WTC11 (cell line): ENCODE measurements at regions not wholly inside any gene's neighbourhood (a gene's known extent, or its start where the extent isn't known, plus 50 kb on each side); places are given as distances from the start of the nearest gene placed in this dataset.

Experiments used
- ATAC-seq: fragments of 200-7000 bp; cut with Tn5 transposase; 2 replicates; pipeline ENCODE4 v1.10.0; 2021; ENCODE audit warnings: mild to moderate bottlenecking, moderate library complexity
- CTCF ChIA-PET: fragments of 300-600 bp; sonication (Branson Sonifier 250); formaldehyde crosslinking; loops from one replicate; lab custom pipeline; 2021; ENCODE audit warnings: antibody characterized with exemption; lab: Charles Lee
- POLR2A ChIA-PET: fragments of 350-600 bp; sonication (Branson Sonifier 250); formaldehyde crosslinking; loops from one replicate; lab custom pipeline; 2021; ENCODE audit warnings: antibody characterized with exemption; lab: Charles Lee
- DNase-seq: peaks from one replicate; pipeline ENCODE4 v3.0.0; 2021; ENCODE audit warnings: low spot score
- H3K27ac Mint-ChIP-seq: 2 replicates; pipeline ENCODE4 v1.8.0; 2021; ENCODE audit warnings: mixed read lengths
- H3K27me3 Mint-ChIP-seq: 2 replicates; pipeline ENCODE4 v1.8.0; 2021; ENCODE audit warnings: low read depth, mild to moderate bottlenecking, moderate library complexity, mixed read lengths
- H3K36me3 Mint-ChIP-seq: 2 replicates; pipeline ENCODE4 v1.8.0; 2021; ENCODE audit warnings: mixed read lengths
- H3K4me1 Mint-ChIP-seq: 2 replicates; pipeline ENCODE4 v1.8.0; 2022; ENCODE audit warnings: mixed read lengths
- H3K4me3 Mint-ChIP-seq: 2 replicates; pipeline ENCODE4 v1.8.0; 2021; ENCODE audit warnings: mild to moderate bottlenecking, moderate library complexity, mixed read lengths
- H3K9me3 Mint-ChIP-seq: 2 replicates; pipeline ENCODE4 v1.8.0; 2021; ENCODE audit warnings: mixed read lengths
- CREB1 ChIP-seq: sonication (generic); formaldehyde crosslinking; IDR thresholded peaks from 2 replicates; pipeline ENCODE4 v1.8.0; 2023; ENCODE audit warnings: mild to moderate bottlenecking, missing genetic modification reagents
- EMX1 ChIP-seq: fragments of 250-450 bp; sonication (Bioruptor Pico); IDR thresholded peaks from 2 replicates; pipeline ENCODE4 v1.8.0; 2021; ENCODE audit warnings: mild to moderate bottlenecking
- ESRRA ChIP-seq: sonication (generic); formaldehyde crosslinking; IDR thresholded peaks from 2 replicates; pipeline ENCODE4 v1.8.1; 2022; ENCODE audit warnings: mild to moderate bottlenecking, missing genetic modification reagents, borderline replicate concordance
- GTF2I ChIP-seq: fragments of 250-450 bp; sonication (Bioruptor Pico); conservative IDR thresholded peaks from 2 replicates; pipeline ENCODE4 v1.4.0; 2021; ENCODE audit warnings: mild to moderate bottlenecking
- KAT7 ChIP-seq: sonication (generic); formaldehyde crosslinking; IDR thresholded peaks from 2 replicates; pipeline ENCODE4 v1.8.1; 2023; ENCODE audit warnings: missing genetic modification reagents, mild to moderate bottlenecking, borderline replicate concordance
- MXD4 ChIP-seq: fragments of 250-450 bp; sonication (Bioruptor Pico); IDR thresholded peaks from 2 replicates; pipeline ENCODE4 v1.8.0; 2021; ENCODE audit warnings: mild to moderate bottlenecking, moderate library complexity, borderline replicate concordance
- NFE2L1 ChIP-seq: sonication (generic); formaldehyde crosslinking; IDR thresholded peaks from 2 replicates; pipeline ENCODE4 v1.8.1; 2023; ENCODE audit warnings: missing genetic modification reagents
- NFYB ChIP-seq: sonication (generic); formaldehyde crosslinking; conservative IDR thresholded peaks from 2 replicates; pipeline ENCODE4 v1.8.0; 2022; ENCODE audit warnings: low read depth, missing genetic modification reagents
- NR3C1 ChIP-seq: sonication (generic); formaldehyde crosslinking; conservative IDR thresholded peaks from 2 replicates; pipeline ENCODE4 v1.8.1; 2023; ENCODE audit warnings: low read depth, mild to moderate bottlenecking, missing genetic modification reagents
- OVOL2 ChIP-seq: fragments of 250-450 bp; sonication (Bioruptor Pico); IDR thresholded peaks from 2 replicates; pipeline ENCODE4 v1.9.0; 2021; ENCODE audit warnings: mild to moderate bottlenecking, borderline replicate concordance
- SP1 ChIP-seq: sonication (generic); formaldehyde crosslinking; conservative IDR thresholded peaks from 2 replicates; pipeline ENCODE4 v1.8.1; 2022; ENCODE audit warnings: missing genetic modification reagents
- TCF7 ChIP-seq: sonication (generic); formaldehyde crosslinking; IDR thresholded peaks from 2 replicates; pipeline ENCODE4 v1.8.0; 2022; ENCODE audit warnings: mild to moderate bottlenecking, low read depth, missing genetic modification reagents, moderate library complexity
- TEAD1 ChIP-seq: sonication (generic); formaldehyde crosslinking; IDR thresholded peaks from 2 replicates; pipeline ENCODE4 v1.8.0; 2022; ENCODE audit warnings: mild to moderate bottlenecking, missing genetic modification reagents
- TEAD4 ChIP-seq: sonication (generic); formaldehyde crosslinking; IDR thresholded peaks from 2 replicates; pipeline ENCODE4 v1.8.0; 2022; ENCODE audit warnings: mild to moderate bottlenecking, missing genetic modification reagents
- TP53 ChIP-seq: sonication (generic); formaldehyde crosslinking; IDR thresholded peaks from 2 replicates; pipeline ENCODE4 v1.8.1; 2023; ENCODE audit warnings: mild to moderate bottlenecking, missing genetic modification reagents
- ZNF121 ChIP-seq: sonication (generic); formaldehyde crosslinking; IDR thresholded peaks from 2 replicates; pipeline ENCODE4 v1.8.0; 2023; ENCODE audit warnings: missing genetic modification reagents
- ZNF138 ChIP-seq: sonication (generic); formaldehyde crosslinking; conservative IDR thresholded peaks from 2 replicates; pipeline ENCODE4 v1.8.1; 2022; ENCODE audit warnings: mild to moderate bottlenecking, moderate library complexity, missing genetic modification reagents
- ZNF263 ChIP-seq: sonication (generic); formaldehyde crosslinking; IDR thresholded peaks from 2 replicates; pipeline ENCODE4 v1.8.1; 2022; ENCODE audit warnings: low read depth, mild to moderate bottlenecking, moderate library complexity, missing genetic modification reagents
- TF ChIP-seq, protein P1 (sequence below): sonication (generic); formaldehyde crosslinking; IDR thresholded peaks from 2 replicates; pipeline ENCODE4 v1.8.1; 2023; ENCODE audit warnings: mild to moderate bottlenecking, missing genetic modification reagents, moderate library complexity
- TF ChIP-seq, protein P2 (sequence below): sonication (generic); formaldehyde crosslinking; IDR thresholded peaks from 2 replicates; pipeline ENCODE4 v1.8.1; 2023; ENCODE audit warnings: mild to moderate bottlenecking, missing genetic modification reagents
- TF ChIP-seq, protein P3 (sequence below): sonication (generic); formaldehyde crosslinking; IDR thresholded peaks from 2 replicates; pipeline ENCODE4 v1.8.1; 2022; ENCODE audit warnings: missing genetic modification reagents, borderline replicate concordance
- TF ChIP-seq, protein P4 (sequence below): fragments of 250-450 bp; sonication (Bioruptor Pico); conservative IDR thresholded peaks from 2 replicates; pipeline ENCODE4 v1.9.0; 2021; ENCODE audit warnings: mild to moderate bottlenecking
- TF ChIP-seq, protein P5 (sequence below): sonication (generic); formaldehyde crosslinking; IDR thresholded peaks from 2 replicates; pipeline ENCODE4 v1.8.0; 2023; ENCODE audit warnings: missing genetic modification reagents, mild to moderate bottlenecking, borderline replicate concordance
- TF ChIP-seq, protein P6 (sequence below): sonication (generic); formaldehyde crosslinking; IDR thresholded peaks from 2 replicates; pipeline ENCODE4 v1.8.1; 2022; ENCODE audit warnings: low read depth, missing genetic modification reagents, borderline replicate concordance

DNA sequence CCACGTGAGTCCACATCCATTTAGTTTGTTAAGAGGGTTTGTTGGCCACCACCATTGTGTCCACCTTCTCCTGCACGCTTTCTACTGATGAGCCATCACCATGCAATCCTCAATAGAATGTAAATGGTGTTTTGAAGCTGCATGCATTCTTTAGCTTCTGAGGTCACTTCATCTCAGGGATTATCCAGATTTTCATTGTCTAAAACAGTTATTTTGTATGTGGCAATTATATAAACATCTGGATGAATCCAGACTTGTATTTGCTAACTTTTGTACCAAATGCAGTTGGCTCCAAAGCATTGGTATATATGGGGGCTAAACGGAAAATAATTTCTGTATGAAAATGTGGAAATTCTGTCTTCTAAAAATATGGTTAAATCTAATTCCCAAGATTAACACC, 231.2 kb upstream of the ARID1B start (continued):
- TF ChIP-seq KAT7 (CRISPR knock-in tag) (no peak), CREB1 (CRISPR knock-in tag) (no peak), TCF7 (CRISPR knock-in tag) (no peak)

DNA sequence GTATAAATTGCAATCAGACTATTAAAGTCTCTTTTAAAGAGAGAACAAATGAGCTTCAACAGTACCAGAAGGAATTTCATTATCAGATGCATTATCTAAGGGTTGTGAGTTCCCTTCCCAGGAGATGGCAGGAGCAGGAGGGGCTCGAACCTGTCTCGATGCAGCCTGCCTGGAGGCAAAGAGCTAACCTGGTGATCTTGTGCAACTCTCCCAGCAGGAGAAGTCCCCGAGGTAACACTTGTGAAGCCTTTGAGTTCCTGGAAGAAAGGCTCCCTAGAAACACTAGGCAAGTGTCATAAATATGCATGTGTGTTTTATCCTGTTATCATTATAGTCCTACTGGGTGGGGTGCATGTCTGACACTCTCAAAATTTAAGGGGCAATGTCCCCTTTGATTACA, 232.2 kb upstream of the ARID1B start:
- Mint-ChIP-seq H3K9me3 (no peaks in the 10 kb centered on the region), H3K4me1 (no peaks in the 10 kb centered on the region), H3K27me3 (no peaks in the 10 kb centered on the region), H3K36me3 (no peaks in the 10 kb centered on the region), H3K4me3 (no peak overlapping the region), H3K27ac (no peak overlapping the region)
- ATAC-seq: no peak
- TF ChIP-seq CREB1 (CRISPR knock-in tag) (no peak), ZNF121 (CRISPR knock-in tag) (no peak), TP53 (CRISPR knock-in tag) (no peak), ESRRA (CRISPR knock-in tag) (no peak), NFYB (CRISPR knock-in tag) (no peak), TEAD1 (no peak), OVOL2 (no peak), NFE2L1 (no peak), NR3C1 (no peak), TEAD4 (CRISPR knock-in tag) (no peak)
- TF ChIP-seq, protein P1, sequence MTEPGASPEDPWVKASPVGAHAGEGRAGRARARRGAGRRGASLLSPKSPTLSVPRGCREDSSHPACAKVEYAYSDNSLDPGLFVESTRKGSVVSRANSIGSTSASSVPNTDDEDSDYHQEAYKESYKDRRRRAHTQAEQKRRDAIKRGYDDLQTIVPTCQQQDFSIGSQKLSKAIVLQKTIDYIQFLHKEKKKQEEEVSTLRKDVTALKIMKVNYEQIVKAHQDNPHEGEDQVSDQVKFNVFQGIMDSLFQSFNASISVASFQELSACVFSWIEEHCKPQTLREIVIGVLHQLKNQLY (CRISPR knock-in tag): no peak
- TF ChIP-seq, protein P2, sequence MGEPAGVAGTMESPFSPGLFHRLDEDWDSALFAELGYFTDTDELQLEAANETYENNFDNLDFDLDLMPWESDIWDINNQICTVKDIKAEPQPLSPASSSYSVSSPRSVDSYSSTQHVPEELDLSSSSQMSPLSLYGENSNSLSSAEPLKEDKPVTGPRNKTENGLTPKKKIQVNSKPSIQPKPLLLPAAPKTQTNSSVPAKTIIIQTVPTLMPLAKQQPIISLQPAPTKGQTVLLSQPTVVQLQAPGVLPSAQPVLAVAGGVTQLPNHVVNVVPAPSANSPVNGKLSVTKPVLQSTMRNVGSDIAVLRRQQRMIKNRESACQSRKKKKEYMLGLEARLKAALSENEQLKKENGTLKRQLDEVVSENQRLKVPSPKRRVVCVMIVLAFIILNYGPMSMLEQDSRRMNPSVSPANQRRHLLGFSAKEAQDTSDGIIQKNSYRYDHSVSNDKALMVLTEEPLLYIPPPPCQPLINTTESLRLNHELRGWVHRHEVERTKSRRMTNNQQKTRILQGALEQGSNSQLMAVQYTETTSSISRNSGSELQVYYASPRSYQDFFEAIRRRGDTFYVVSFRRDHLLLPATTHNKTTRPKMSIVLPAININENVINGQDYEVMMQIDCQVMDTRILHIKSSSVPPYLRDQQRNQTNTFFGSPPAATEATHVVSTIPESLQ (CRISPR knock-in tag): no peak
- TF ChIP-seq, protein P3, sequence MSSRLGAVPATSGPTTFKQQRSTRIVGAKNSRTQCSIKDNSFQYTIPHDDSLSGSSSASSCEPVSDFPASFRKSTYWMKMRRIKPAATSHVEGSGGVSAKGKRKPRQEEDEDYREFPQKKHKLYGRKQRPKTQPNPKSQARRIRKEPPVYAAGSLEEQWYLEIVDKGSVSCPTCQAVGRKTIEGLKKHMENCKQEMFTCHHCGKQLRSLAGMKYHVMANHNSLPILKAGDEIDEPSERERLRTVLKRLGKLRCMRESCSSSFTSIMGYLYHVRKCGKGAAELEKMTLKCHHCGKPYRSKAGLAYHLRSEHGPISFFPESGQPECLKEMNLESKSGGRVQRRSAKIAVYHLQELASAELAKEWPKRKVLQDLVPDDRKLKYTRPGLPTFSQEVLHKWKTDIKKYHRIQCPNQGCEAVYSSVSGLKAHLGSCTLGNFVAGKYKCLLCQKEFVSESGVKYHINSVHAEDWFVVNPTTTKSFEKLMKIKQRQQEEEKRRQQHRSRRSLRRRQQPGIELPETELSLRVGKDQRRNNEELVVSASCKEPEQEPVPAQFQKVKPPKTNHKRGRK (CRISPR knock-in tag): no peak
- TF ChIP-seq, protein P4, sequence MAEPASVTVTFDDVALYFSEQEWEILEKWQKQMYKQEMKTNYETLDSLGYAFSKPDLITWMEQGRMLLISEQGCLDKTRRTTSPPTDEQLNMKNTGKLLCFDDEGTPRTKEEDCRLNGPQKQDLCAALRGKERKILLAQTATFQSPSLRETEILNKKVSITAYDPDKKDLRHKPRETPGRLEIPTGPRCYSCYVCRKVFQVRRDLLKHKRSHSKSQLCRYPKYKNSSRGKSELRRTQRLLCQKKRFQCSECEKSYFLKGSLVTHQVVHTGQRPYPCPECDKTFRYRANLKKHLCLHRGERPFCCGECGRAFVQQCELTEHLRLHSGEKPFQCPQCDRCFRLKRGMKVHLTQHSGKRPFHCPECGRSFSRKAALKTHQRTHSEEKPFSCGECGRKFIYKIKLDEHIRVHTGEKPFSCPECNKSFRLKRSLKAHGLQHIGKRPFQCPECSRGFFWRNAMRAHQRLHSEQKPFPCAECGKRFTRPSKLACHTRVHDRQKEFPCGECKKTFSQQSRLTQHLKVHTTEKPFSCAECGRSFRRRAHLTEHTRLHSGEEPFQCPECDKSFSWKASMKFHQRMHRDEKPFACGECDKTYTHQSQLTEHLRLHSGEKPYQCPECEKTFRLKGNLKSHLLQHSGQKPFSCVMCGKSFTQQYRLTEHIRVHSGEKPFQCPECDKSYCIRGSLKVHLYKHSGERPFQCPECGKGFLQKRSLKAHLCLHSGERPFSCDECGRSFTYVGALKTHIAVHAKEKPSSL (CRISPR knock-in tag): no peak
- ChIA-PET CTCF (interaction anchor here (0.7 kb wide), 1 partner anchor 737 kb away, joined by 3 read pairs; no protein-coding TSS in a partner anchor), POLR2A (no interaction called here)
- DNase-seq: no peak

DNA sequence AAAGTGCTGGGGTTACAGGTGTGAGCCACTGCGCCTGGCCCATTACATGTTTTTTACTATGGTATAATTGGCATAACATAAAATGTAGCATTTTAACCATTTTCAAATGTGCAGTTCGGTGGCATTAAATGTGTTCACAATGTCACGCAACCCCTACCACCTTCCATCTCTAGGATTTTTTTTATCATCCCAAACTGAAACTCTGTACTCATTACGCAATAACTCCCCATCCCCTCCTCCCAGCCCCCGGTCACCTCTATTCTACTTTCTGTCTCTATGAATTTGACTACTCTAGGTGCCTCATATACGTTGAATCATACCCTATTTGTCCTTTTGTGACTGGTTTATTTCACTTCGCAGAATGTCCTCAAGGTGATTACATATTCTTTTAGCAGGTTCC, 233.1 kb upstream of the ARID1B start:
- Mint-ChIP-seq H3K36me3 (no peaks in the 10 kb centered on the region), H3K27ac (no peak overlapping the region), H3K9me3 (no peaks in the 10 kb centered on the region), H3K4me3 (no peak overlapping the region), H3K27me3 (no peaks in the 10 kb centered on the region), H3K4me1 (no peaks in the 10 kb centered on the region; the same call in 1 of the 2 replicates)
- DNase-seq: no peak
- CTCF ChIA-PET: no interaction called here
- ATAC-seq: no peak
- POLR2A ChIA-PET: no interaction called here
- TF ChIP-seq GTF2I: no peak
- TF ChIP-seq EMX1 (CRISPR knock-in tag): no peak
- TF ChIP-seq MXD4: no peak
- TF ChIP-seq, protein P5, sequence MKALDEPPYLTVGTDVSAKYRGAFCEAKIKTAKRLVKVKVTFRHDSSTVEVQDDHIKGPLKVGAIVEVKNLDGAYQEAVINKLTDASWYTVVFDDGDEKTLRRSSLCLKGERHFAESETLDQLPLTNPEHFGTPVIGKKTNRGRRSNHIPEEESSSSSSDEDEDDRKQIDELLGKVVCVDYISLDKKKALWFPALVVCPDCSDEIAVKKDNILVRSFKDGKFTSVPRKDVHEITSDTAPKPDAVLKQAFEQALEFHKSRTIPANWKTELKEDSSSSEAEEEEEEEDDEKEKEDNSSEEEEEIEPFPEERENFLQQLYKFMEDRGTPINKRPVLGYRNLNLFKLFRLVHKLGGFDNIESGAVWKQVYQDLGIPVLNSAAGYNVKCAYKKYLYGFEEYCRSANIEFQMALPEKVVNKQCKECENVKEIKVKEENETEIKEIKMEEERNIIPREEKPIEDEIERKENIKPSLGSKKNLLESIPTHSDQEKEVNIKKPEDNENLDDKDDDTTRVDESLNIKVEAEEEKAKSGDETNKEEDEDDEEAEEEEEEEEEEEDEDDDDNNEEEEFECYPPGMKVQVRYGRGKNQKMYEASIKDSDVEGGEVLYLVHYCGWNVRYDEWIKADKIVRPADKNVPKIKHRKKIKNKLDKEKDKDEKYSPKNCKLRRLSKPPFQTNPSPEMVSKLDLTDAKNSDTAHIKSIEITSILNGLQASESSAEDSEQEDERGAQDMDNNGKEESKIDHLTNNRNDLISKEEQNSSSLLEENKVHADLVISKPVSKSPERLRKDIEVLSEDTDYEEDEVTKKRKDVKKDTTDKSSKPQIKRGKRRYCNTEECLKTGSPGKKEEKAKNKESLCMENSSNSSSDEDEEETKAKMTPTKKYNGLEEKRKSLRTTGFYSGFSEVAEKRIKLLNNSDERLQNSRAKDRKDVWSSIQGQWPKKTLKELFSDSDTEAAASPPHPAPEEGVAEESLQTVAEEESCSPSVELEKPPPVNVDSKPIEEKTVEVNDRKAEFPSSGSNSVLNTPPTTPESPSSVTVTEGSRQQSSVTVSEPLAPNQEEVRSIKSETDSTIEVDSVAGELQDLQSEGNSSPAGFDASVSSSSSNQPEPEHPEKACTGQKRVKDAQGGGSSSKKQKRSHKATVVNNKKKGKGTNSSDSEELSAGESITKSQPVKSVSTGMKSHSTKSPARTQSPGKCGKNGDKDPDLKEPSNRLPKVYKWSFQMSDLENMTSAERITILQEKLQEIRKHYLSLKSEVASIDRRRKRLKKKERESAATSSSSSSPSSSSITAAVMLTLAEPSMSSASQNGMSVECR (CRISPR knock-in tag): no peak
- no peak for TF ChIP-seq ZNF263
- no peak for TF ChIP-seq ZNF138 (CRISPR knock-in tag)
- TF ChIP-seq, protein P6, sequence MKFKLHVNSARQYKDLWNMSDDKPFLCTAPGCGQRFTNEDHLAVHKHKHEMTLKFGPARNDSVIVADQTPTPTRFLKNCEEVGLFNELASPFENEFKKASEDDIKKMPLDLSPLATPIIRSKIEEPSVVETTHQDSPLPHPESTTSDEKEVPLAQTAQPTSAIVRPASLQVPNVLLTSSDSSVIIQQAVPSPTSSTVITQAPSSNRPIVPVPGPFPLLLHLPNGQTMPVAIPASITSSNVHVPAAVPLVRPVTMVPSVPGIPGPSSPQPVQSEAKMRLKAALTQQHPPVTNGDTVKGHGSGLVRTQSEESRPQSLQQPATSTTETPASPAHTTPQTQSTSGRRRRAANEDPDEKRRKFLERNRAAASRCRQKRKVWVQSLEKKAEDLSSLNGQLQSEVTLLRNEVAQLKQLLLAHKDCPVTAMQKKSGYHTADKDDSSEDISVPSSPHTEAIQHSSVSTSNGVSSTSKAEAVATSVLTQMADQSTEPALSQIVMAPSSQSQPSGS (CRISPR knock-in tag): no peak
- TF ChIP-seq SP1: no peak
